Endothelial cell of umbilical vein (primary cell): ENCODE measurements at regions not wholly inside any gene's neighbourhood (a gene's known extent, or its start where the extent isn't known, plus 50 kb on each side); places are given as distances from the start of the nearest gene placed in this dataset.
"Not testable (repeated sequence)": the region's sequence is repeated elsewhere in the genome, so short reads cannot be mapped to it uniquely, and the experiment has no call there.

Experiments
- BruUV-seq: library from RNA; stranded (reverse); fragments of 400-500 nt; replicated peaks from 2 replicates; lab custom pipeline; 2021; lab: Mats Ljungman, UMichigan
- CTCF ChIA-PET: fragments of 300-600, 350-600 bp; sonication (Branson Sonifier 250); formaldehyde crosslinking; loops from one replicate; lab custom pipeline; 2021; ENCODE audit warnings: antibody characterized with exemption, inconsistent platforms; lab: Charles Lee
- POLR2A ChIA-PET: fragments of 300-600, 350-600 bp; sonication (Branson Sonifier 250); formaldehyde crosslinking; loops from one replicate; lab custom pipeline; 2021; ENCODE audit warnings: antibody characterized with exemption, inconsistent platforms; lab: Charles Lee
- DNase-seq: peaks from one replicate; pipeline ENCODE4 v3.0.0-alpha.2; 2011; ENCODE audit warnings: low read depth, low spot score
- FAIRE-seq: peaks from 2 replicates; lab custom pipeline; 2011; peaks lifted over from hg19 to GRCh38; lab: Jason Lieb, UNC
- H2AFZ ChIP-seq: 2 replicates; pipeline ENCODE4 v1.6.0; 2012; ENCODE audit warnings: low read depth, low read length, control low read depth, inconsistent platforms
- H3K27ac ChIP-seq: 2 replicates; pipeline ENCODE4 v1.5.1; 2011; ENCODE audit warnings: low read depth, mild to moderate bottlenecking, control low read depth, low read length, moderate library complexity; ENCODE audit not compliant: insufficient read depth
- H3K27me3 ChIP-seq, 2 experiments: 2 replicates each; pipeline versions ENCODE4 v1.6.0 to v1.6.1; 2011; ENCODE audit warnings: low read length in 2 of 2, mixed read lengths in 1 of 2; ENCODE audit not compliant: control insufficient read depth in 2 of 2, insufficient read depth in 2 of 2
- H3K36me3 ChIP-seq, 2 experiments: 2 replicates in 1 of 2; 3 replicates in 1 of 2; pipeline ENCODE4 v1.5.1; 2011; ENCODE audit warnings: low read length in 2 of 2, mild to moderate bottlenecking in 1 of 2, moderate library complexity in 1 of 2; ENCODE audit not compliant: control insufficient read depth in 2 of 2, insufficient read depth in 2 of 2; ENCODE audit errors: extremely low read depth in 1 of 2
- H3K4me1 ChIP-seq: 3 replicates; pipeline ENCODE4 v1.5.1; 2011; ENCODE audit warnings: mild to moderate bottlenecking, low read length; ENCODE audit not compliant: control insufficient read depth, insufficient read depth; ENCODE audit errors: extremely low read depth
- H3K4me2 ChIP-seq: 2 replicates; pipeline ENCODE4 v1.6.1; 2011; ENCODE audit warnings: low read length, control low read depth, mixed read lengths; ENCODE audit not compliant: insufficient read depth
- H3K4me3 ChIP-seq, 3 experiments: fragments of 200-600 bp in 1 of 3; sonication (generic), shearing (Covaris generic) in 1 of 3; replicated peaks in 1 of 3; 2 replicates each; pipeline ENCODE4 v1.5.1; 2011 to 2016; ENCODE audit warnings: control low read depth in 3 of 3, low read length in 3 of 3, mild to moderate bottlenecking in 2 of 3, inconsistent platforms in 1 of 3, low read depth in 1 of 3, moderate library complexity in 1 of 3; ENCODE audit not compliant: insufficient read depth in 1 of 3
- H3K79me2 ChIP-seq: 2 replicates; pipeline ENCODE4 v1.6.0; 2012; ENCODE audit warnings: low read length, inconsistent platforms; ENCODE audit not compliant: control insufficient read depth, insufficient read depth
- H3K9ac ChIP-seq: replicated peaks from 2 replicates; pipeline ENCODE3; 2011; ENCODE audit warnings: low read length, control low read depth; ENCODE audit not compliant: insufficient read depth; ENCODE audit errors: extremely low read depth
- H3K9me1 ChIP-seq: replicated peaks from 3 replicates; pipeline ENCODE4 v1.6.0; 2011; ENCODE audit warnings: mild to moderate bottlenecking, low read length; ENCODE audit not compliant: control insufficient read depth, insufficient read depth; ENCODE audit errors: extremely low read depth
- H3K9me3 ChIP-seq: replicated peaks from 2 replicates; pipeline ENCODE4 v1.5.1; 2012; ENCODE audit warnings: low read length, inconsistent platforms; ENCODE audit not compliant: control insufficient read depth, insufficient read depth
- H4K20me1 ChIP-seq: replicated peaks from 2 replicates; pipeline ENCODE3; 2011; ENCODE audit warnings: mild to moderate bottlenecking, low read length; ENCODE audit not compliant: control insufficient read depth, insufficient read depth; ENCODE audit errors: extremely low read depth
- CTCF ChIP-seq, 2 donors: IDR thresholded peaks; 1 replicate in 1 of 2; 2 replicates in 1 of 2; pipeline ENCODE4 v1.5.1; 2011; ENCODE audit warnings: low read length in 2 of 2, mild to moderate bottlenecking in 2 of 2, moderate library complexity in 2 of 2, control low read depth in 1 of 2, inconsistent platforms in 1 of 2, low read depth in 1 of 2; ENCODE audit not compliant: insufficient read depth in 1 of 2; ENCODE audit errors: extremely low read depth in 1 of 2
- EZH2 ChIP-seq: IDR thresholded peaks from 2 replicates; pipeline ENCODE4 v1.6.1; 2012; ENCODE audit warnings: borderline replicate concordance, low read depth, mild to moderate bottlenecking, moderate library complexity, low read length, inconsistent platforms; ENCODE audit not compliant: severe bottlenecking
- FOS ChIP-seq: IDR thresholded peaks from 2 replicates; pipeline ENCODE4 v1.6.1; 2011; ENCODE audit warnings: mild to moderate bottlenecking, low read length, moderate library complexity, borderline replicate concordance; ENCODE audit not compliant: insufficient read depth
- GATA2 ChIP-seq: IDR thresholded peaks from 2 replicates; pipeline ENCODE4 v1.7.0; 2011; ENCODE audit warnings: low read depth, mild to moderate bottlenecking, moderate library complexity, mixed read lengths, low read length; ENCODE audit not compliant: insufficient read length, insufficient read depth
- JUN ChIP-seq: IDR thresholded peaks from 2 replicates; pipeline ENCODE4 v1.6.1; 2011; ENCODE audit warnings: borderline replicate concordance, low read depth; ENCODE audit not compliant: insufficient read length, insufficient read depth
- MAX ChIP-seq: IDR thresholded peaks from 2 replicates; pipeline ENCODE4 v1.6.1; 2011; ENCODE audit not compliant: insufficient read depth, insufficient read length
- MYC ChIP-seq: IDR thresholded peaks from one replicate; pipeline ENCODE4 v1.6.1; 2011; ENCODE audit warnings: mild to moderate bottlenecking, low read depth, low read length
- POLR2A ChIP-seq: IDR thresholded peaks from 2 replicates; pipeline ENCODE4 v1.6.1; 2012; ENCODE audit warnings: low read depth, mild to moderate bottlenecking, control low read depth, low read length
- POLR2AphosphoS5 ChIP-seq: IDR thresholded peaks from 2 replicates; pipeline ENCODE4 v1.6.1; 2012; ENCODE audit warnings: low read depth, mild to moderate bottlenecking, control low read depth, low read length, moderate library complexity; ENCODE audit not compliant: insufficient read depth
- dilution Hi-C: fragments of 300-500 bp; cut with MboI; formaldehyde crosslinking; loops from one replicate; pipeline ENCODE4 v1.15.0; 2019; ENCODE audit warnings: low sequenced_read_pairs; ENCODE audit not compliant: extremely low pct_ligation_motif_present
- intact Hi-C: fragments of 100-400 bp; cut with micrococcal nuclease; formaldehyde crosslinking; loops from one replicate; pipeline ENCODE4 v1.10.0; 2022

- POLR2A ChIA-PET: no interaction called here
- no peak for FAIRE-seq
Observed at GRCh38 chrY:9124623-9125022, 212.6 kb upstream of the TSPY4 start.

GRCh38 chrY:9126545-9126944 is 210.7 kb upstream of the TSPY4 start:
- POLR2A ChIA-PET: no interaction called here
- DNase-seq (no peak), FAIRE-seq (no peak)
- no peak overlapping the region for H3K9ac ChIP-seq
- TF ChIP-seq POLR2AphosphoS5: no peak
- TF ChIP-seq MAX: no peak
- TF ChIP-seq FOS: no peak
- no peak for TF ChIP-seq MYC
- TF ChIP-seq GATA2: no peak
- TF ChIP-seq JUN: no peak
- TF ChIP-seq POLR2A: no peak
- TF ChIP-seq CTCF (IDR thresholded peaks at IDR 0.05; ENCODE audit: extremely low read depth in 1 of 2, insufficient read depth in 1 of 2, low read depth in 1 of 2, low read length in 2 of 2): no peak
- no peak for TF ChIP-seq EZH2
- BruUV-seq: no TSS peak
- no peak overlapping the region for H3K4me2 ChIP-seq
- intact Hi-C loops: no loop called here
- CTCF ChIA-PET: no interaction called here
- H3K4me1 ChIP-seq: no peaks in the 10 kb centered on the region
- no peak overlapping the region for H3K27ac ChIP-seq
- H3K4me3 ChIP-seq: no peak overlapping the region
- H4K20me1 ChIP-seq: no peaks in the 10 kb centered on the region
- no peak overlapping the region for H2AFZ ChIP-seq
- H3K9me1 ChIP-seq: no peaks in the 10 kb centered on the region
- H3K27me3 ChIP-seq: no peaks in the 10 kb centered on the region
- dilution Hi-C loops: no loop called here
- H3K36me3 ChIP-seq: no peaks in the 10 kb centered on the region
- no peaks in the 10 kb centered on the region for H3K79me2 ChIP-seq
- H3K9me3 ChIP-seq: no peaks in the 10 kb centered on the region

More at GRCh38 chrY:9124623-9125022, 212.6 kb upstream of the TSPY4 start:
- intact Hi-C loops (no loop called here), dilution Hi-C loops (no loop called here)
- H3K79me2 ChIP-seq: no peaks in the 10 kb centered on the region
- H3K4me3 ChIP-seq: no peak overlapping the region
- no peak overlapping the region for H3K9ac ChIP-seq
- H3K9me1 ChIP-seq: no peaks in the 10 kb centered on the region
- H3K27me3 ChIP-seq: no peaks in the 10 kb centered on the region
- TF ChIP-seq MYC (no peak), POLR2AphosphoS5 (no peak), MAX (no peak)
- H3K4me1 ChIP-seq: no peaks in the 10 kb centered on the region
- DNase-seq: no peak
- no peaks in the 10 kb centered on the region for H4K20me1 ChIP-seq
- H2AFZ ChIP-seq: no peak overlapping the region
- H3K9me3 ChIP-seq: no peaks in the 10 kb centered on the region
- no peaks in the 10 kb centered on the region for H3K36me3 ChIP-seq
- H3K27ac ChIP-seq: no peak overlapping the region
- CTCF ChIA-PET: no interaction called here
- BruUV-seq: no TSS peak
- H3K4me2 ChIP-seq: no peak overlapping the region

GRCh38 chrY:9143366-9143765 is 193.9 kb upstream of the TSPY4 start:
- POLR2A ChIA-PET, intact Hi-C loops, H3K27me3 ChIP-seq, H3K9me3 ChIP-seq, H3K36me3 ChIP-seq, CTCF ChIA-PET, H3K27ac ChIP-seq, H3K9ac ChIP-seq, H4K20me1 ChIP-seq, H3K79me2 ChIP-seq, DNase-seq, H3K9me1 ChIP-seq, H3K4me1 ChIP-seq, dilution Hi-C loops, BruUV-seq, FAIRE-seq, H2AFZ ChIP-seq, H3K4me2 ChIP-seq, H3K4me3 ChIP-seq: not testable (repeated sequence)
